H9 (cell line): ENCODE measurements at regions not wholly inside any gene's neighbourhood (a gene's known extent, or its start where the extent isn't known, plus 50 kb on each side); places are given as distances from the start of the nearest gene placed in this dataset.

Source experiments
- DNase-seq: peaks from one replicate; pipeline ENCODE4 v3.0.0-alpha.2; 2017
- H2AFZ ChIP-seq: one replicate; pipeline ENCODE4 v1.6.1; 2013; ENCODE audit warnings: mild to moderate bottlenecking, low read length, control low read depth, moderate library complexity
- H2AK5ac ChIP-seq: 2 replicates; pipeline ENCODE4 v1.6.1; 2013; ENCODE audit warnings: low read length, control low read depth, mixed read lengths; ENCODE audit not compliant: insufficient read length
- H2BK120ac ChIP-seq: one replicate; pipeline ENCODE4 v1.6.1; 2013; ENCODE audit warnings: low read depth, mild to moderate bottlenecking, low read length, control low read depth, inconsistent platforms; ENCODE audit not compliant: poor library complexity, severe bottlenecking
- H2BK12ac ChIP-seq: 2 replicates; pipeline ENCODE4 v1.6.1; 2013; ENCODE audit warnings: low read length, control low read depth, mixed read lengths, low read depth; ENCODE audit not compliant: insufficient read length
- H2BK15ac ChIP-seq: 2 replicates; pipeline ENCODE4 v1.6.1; 2013; ENCODE audit warnings: low read depth, low read length, control low read depth
- H2BK20ac ChIP-seq: one replicate; pipeline ENCODE4 v1.6.1; 2013; ENCODE audit warnings: low read depth, mild to moderate bottlenecking, low read length, control low read depth, inconsistent platforms; ENCODE audit not compliant: poor library complexity, severe bottlenecking
- H2BK5ac ChIP-seq: 2 replicates; pipeline ENCODE4 v1.6.1; 2013; ENCODE audit warnings: low read length, control low read depth, mixed read lengths; ENCODE audit not compliant: insufficient read length
- H3K14ac ChIP-seq: 2 replicates; pipeline ENCODE4 v1.6.1; 2013; ENCODE audit warnings: low read length, control low read depth; ENCODE audit not compliant: insufficient read depth
- H3K18ac ChIP-seq: 2 replicates; pipeline ENCODE4 v1.6.1; 2013; ENCODE audit warnings: low read depth, mild to moderate bottlenecking, mixed read lengths, low read length, control low read depth; ENCODE audit not compliant: insufficient read length
- H3K23ac ChIP-seq: 2 replicates; pipeline ENCODE4 v1.6.1; 2013; ENCODE audit warnings: low read length, control low read depth, mixed read lengths, low read depth; ENCODE audit not compliant: insufficient read length
- H3K23me2 ChIP-seq: 2 replicates; pipeline ENCODE4 v1.6.1; 2013; ENCODE audit warnings: low read depth, mild to moderate bottlenecking, mixed read lengths, low read length, control low read depth; ENCODE audit not compliant: insufficient read length, poor library complexity, severe bottlenecking
- H3K27ac ChIP-seq: 2 replicates; pipeline ENCODE4 v1.5.1; 2013; ENCODE audit warnings: low read length, control low read depth, mixed read lengths, low read depth; ENCODE audit not compliant: insufficient read length
- H3K27me3 ChIP-seq: 2 replicates; pipeline ENCODE4 v1.6.1; 2013; ENCODE audit warnings: low read length, control low read depth, inconsistent platforms; ENCODE audit not compliant: insufficient read depth
- H3K4ac ChIP-seq: 2 replicates; pipeline ENCODE4 v1.6.1; 2013; ENCODE audit warnings: low read depth, mild to moderate bottlenecking, control low read depth, inconsistent platforms, low read length, moderate library complexity
- H3K4me1 ChIP-seq: 2 replicates; pipeline ENCODE4 v1.6.1; 2013; ENCODE audit warnings: low read length, control low read depth, inconsistent platforms; ENCODE audit not compliant: insufficient read depth
- H3K4me2 ChIP-seq: 2 replicates; pipeline ENCODE4 v1.6.1; 2013; ENCODE audit warnings: low read length, control low read depth, mixed read lengths; ENCODE audit not compliant: insufficient read length, insufficient read depth
- H3K56ac ChIP-seq: 2 replicates; pipeline ENCODE4 v1.6.1; 2013; ENCODE audit warnings: low read depth, mild to moderate bottlenecking, mixed read lengths, low read length, control low read depth; ENCODE audit not compliant: insufficient read length
- H3K79me1 ChIP-seq: 2 replicates; pipeline ENCODE4 v1.6.1; 2013; ENCODE audit warnings: low read depth, mild to moderate bottlenecking, moderate library complexity, low read length, control low read depth, inconsistent platforms; ENCODE audit not compliant: insufficient read depth, poor library complexity, severe bottlenecking
- H3K79me2 ChIP-seq: 2 replicates; pipeline ENCODE4 v1.6.1; 2013; ENCODE audit warnings: low read length, control low read depth, inconsistent platforms; ENCODE audit not compliant: insufficient read depth
- H3K9ac ChIP-seq: 2 replicates; pipeline ENCODE4 v1.6.1; 2013; ENCODE audit warnings: low read length, control low read depth, mixed read lengths; ENCODE audit not compliant: insufficient read length; ENCODE audit errors: extremely low read depth
- H3K9me3 ChIP-seq: one replicate; pipeline ENCODE4 v1.6.1; 2013; ENCODE audit warnings: low read depth, low read length, inconsistent platforms; ENCODE audit not compliant: control insufficient read depth
- H3T11ph ChIP-seq: one replicate; pipeline ENCODE4 v1.6.1; 2013; ENCODE audit warnings: mild to moderate bottlenecking, low read length, control low read depth, inconsistent platforms
- H4K20me1 ChIP-seq: one replicate; pipeline ENCODE4 v1.6.1; 2013; ENCODE audit not compliant: control insufficient read depth, insufficient read length, insufficient read depth
- H4K5ac ChIP-seq: 2 replicates; pipeline ENCODE4 v1.6.1; 2013; ENCODE audit warnings: low read depth, mild to moderate bottlenecking, mixed read lengths, low read length, control low read depth; ENCODE audit not compliant: insufficient read length
- H4K8ac ChIP-seq: replicated peaks from 2 replicates; pipeline ENCODE4 v1.6.1; 2013; ENCODE audit warnings: low read length, control low read depth, mixed read lengths, low read depth; ENCODE audit not compliant: insufficient read length
- H4K91ac ChIP-seq: 2 replicates; pipeline ENCODE4 v1.6.1; 2013; ENCODE audit warnings: low read depth, mild to moderate bottlenecking, moderate library complexity, mixed read lengths, low read length, control low read depth; ENCODE audit not compliant: insufficient read length
- H3K27ac Mint-ChIP-seq, 3 experiments: 2 replicates in 2 of 3; 3 replicates in 1 of 3; pipeline ENCODE4 v1.8.0; 2020 to 2021; ENCODE audit warnings: mixed read lengths in 3 of 3, mild to moderate bottlenecking in 1 of 3, moderate library complexity in 1 of 3
- H3K27me3 Mint-ChIP-seq: 2 replicates; pipeline ENCODE4 v1.8.0; 2021; ENCODE audit warnings: low read depth, mild to moderate bottlenecking, moderate library complexity, mixed read lengths
- H3K36me3 Mint-ChIP-seq, 3 experiments: 2 replicates in 2 of 3; 3 replicates in 1 of 3; pipeline ENCODE4 v1.8.0; 2020 to 2021; ENCODE audit warnings: low read depth in 3 of 3, mixed read lengths in 3 of 3; ENCODE audit not compliant: insufficient read depth in 1 of 3
- H3K4me1 Mint-ChIP-seq, 2 experiments: 2 replicates each; pipeline ENCODE4 v1.8.0; 2020; ENCODE audit warnings: mixed read lengths in 2 of 2
- H3K4me3 Mint-ChIP-seq, 2 experiments: 2 replicates in 1 of 2; 3 replicates in 1 of 2; pipeline ENCODE4 v1.8.0; 2020 to 2021; ENCODE audit warnings: mild to moderate bottlenecking in 2 of 2, mixed read lengths in 2 of 2, moderate library complexity in 1 of 2
- H3K9me3 Mint-ChIP-seq, 2 experiments: 2 replicates in 1 of 2; 3 replicates in 1 of 2; pipeline ENCODE4 v1.8.0; 2020; ENCODE audit warnings: mild to moderate bottlenecking in 2 of 2, mixed read lengths in 2 of 2, moderate library complexity in 1 of 2
- whole genome bisulfite sequencing: extraction: QIAGEN DNeasy Blood & Tissue Kit; methylation state at CpG from one replicate; pipeline ENCODE4 v1.1.7; 2013; ENCODE audit warnings: missing lambda C conversion rate, low lambda C conversion rate, mixed read lengths; ENCODE audit not compliant: insufficient read length; ENCODE audit errors: extremely low coverage; 5-methylcytosine and 5-hydroxymethylcytosine counted together
- TF ChIP-seq, protein P1 (sequence below): fragments of 200-600 bp; sonication (generic); conservative IDR thresholded peaks from 3 replicates; pipeline ENCODE4 v1.8.0; 2021; ENCODE audit warnings: antibody characterized with exemption, mild to moderate bottlenecking

DNA sequence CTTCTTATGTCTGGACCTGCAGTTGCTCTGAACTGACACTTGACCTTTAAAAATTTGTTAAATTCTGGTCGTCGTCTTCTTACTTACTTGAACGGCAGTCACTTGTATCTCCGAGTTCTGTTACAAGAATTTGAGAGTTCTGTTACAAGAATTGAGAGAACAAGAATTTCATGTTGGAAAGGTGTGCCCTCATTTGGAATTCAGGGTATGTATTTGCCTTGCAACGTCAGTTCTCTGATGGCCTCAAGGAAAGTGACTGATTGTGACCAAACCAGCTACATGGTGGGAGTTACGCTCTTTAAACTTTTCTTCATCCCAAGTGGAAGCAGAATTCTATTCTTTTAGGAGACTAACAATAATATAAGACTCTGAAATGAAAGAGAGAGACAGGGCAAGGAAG is 320.0 kb upstream of the TRIB2 start:
- no peaks in the 10 kb centered on the region for H3K79me1 ChIP-seq
- Mint-ChIP-seq H3K4me1 (peaks cover 11 to 19% of the 10 kb centered on the region in 2 experiments), H3K36me3 (peaks cover 1 to 6% (median 5%) of the 10 kb centered on the region in 3 experiments; a peak in 5 of 7 replicates), H3K27ac (no peak overlapping the region), H3K27me3 (no peaks in the 10 kb centered on the region), H3K9me3 (peaks cover 5 to 6% of the 10 kb centered on the region in 2 experiments), H3K4me3 (no peak overlapping the region)
- H3K9ac ChIP-seq, result no peak overlapping the region
- H3K18ac ChIP-seq, result no peak overlapping the region
- H2BK20ac ChIP-seq, result no peak overlapping the region
- no peak overlapping the region for H2AFZ ChIP-seq
- no peak overlapping the region for H2AK5ac ChIP-seq
- no peak overlapping the region for H4K5ac ChIP-seq
- H3K79me2 ChIP-seq, result no peaks in the 10 kb centered on the region
- no peaks in the 10 kb centered on the region for H3K27me3 ChIP-seq
- no CpG with 5 or more reads among the region's 6 CpGs for WGBS
- H4K8ac ChIP-seq, result no peak overlapping the region
- no peak overlapping the region for H3T11ph ChIP-seq
- no peak overlapping the region for H2BK5ac ChIP-seq
- H3K14ac ChIP-seq, result no peak overlapping the region
- H3K23ac ChIP-seq, result no peak overlapping the region
- no peak overlapping the region for H3K56ac ChIP-seq
- no peak for DNase-seq
- peaks cover 5% of the 10 kb centered on the region for H3K9me3 ChIP-seq
- H3K4me2 ChIP-seq, result no peak overlapping the region
- no peak overlapping the region for H2BK15ac ChIP-seq
- TF ChIP-seq, protein P1, sequence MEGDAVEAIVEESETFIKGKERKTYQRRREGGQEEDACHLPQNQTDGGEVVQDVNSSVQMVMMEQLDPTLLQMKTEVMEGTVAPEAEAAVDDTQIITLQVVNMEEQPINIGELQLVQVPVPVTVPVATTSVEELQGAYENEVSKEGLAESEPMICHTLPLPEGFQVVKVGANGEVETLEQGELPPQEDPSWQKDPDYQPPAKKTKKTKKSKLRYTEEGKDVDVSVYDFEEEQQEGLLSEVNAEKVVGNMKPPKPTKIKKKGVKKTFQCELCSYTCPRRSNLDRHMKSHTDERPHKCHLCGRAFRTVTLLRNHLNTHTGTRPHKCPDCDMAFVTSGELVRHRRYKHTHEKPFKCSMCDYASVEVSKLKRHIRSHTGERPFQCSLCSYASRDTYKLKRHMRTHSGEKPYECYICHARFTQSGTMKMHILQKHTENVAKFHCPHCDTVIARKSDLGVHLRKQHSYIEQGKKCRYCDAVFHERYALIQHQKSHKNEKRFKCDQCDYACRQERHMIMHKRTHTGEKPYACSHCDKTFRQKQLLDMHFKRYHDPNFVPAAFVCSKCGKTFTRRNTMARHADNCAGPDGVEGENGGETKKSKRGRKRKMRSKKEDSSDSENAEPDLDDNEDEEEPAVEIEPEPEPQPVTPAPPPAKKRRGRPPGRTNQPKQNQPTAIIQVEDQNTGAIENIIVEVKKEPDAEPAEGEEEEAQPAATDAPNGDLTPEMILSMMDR, result no peak
- no peak overlapping the region for H3K27ac ChIP-seq
- no peak overlapping the region for H4K91ac ChIP-seq
- H4K20me1 ChIP-seq, result no peaks in the 10 kb centered on the region
- no peak overlapping the region for H3K4ac ChIP-seq
- H2BK120ac ChIP-seq, result no peak overlapping the region
- no peak overlapping the region for H2BK12ac ChIP-seq
- no peaks in the 10 kb centered on the region for H3K23me2 ChIP-seq
- H3K4me1 ChIP-seq, result peaks cover 9% of the 10 kb centered on the region
